ENCODE measurements at regions not wholly inside any gene's neighbourhood (a gene's known extent, or its start where the extent isn't known, plus 50 kb on each side); places are given as distances from the start of the nearest gene placed in this dataset.

- Histone ChIP-seq H3K27ac (ENCODE audit: extremely low read depth, low read depth, low read length) (no peak overlapping the region), H3K36me3 (ENCODE audit: control insufficient read depth in 2 of 2, insufficient read depth in 1 of 2, low read length in 2 of 2) (no peaks in the 10 kb centered on the region), H3K4me3 (ENCODE audit: low read depth, low read length) (no peak overlapping the region), H3K9me3 (ENCODE audit: control insufficient read depth, insufficient read depth, low read depth, low read length) (no peaks in the 10 kb centered on the region), H3K4me1 (ENCODE audit: control insufficient read depth, insufficient read depth, low read length) (no peaks in the 10 kb centered on the region)
- TF ChIP-seq ZNF704 (tag by site-specific recombination; IDR thresholded peaks at IDR 0.05) (no peak), SETDB1 (IDR thresholded peaks at IDR 0.05; ENCODE audit: insufficient read length, low read length) (no peak), ZNF280C (tag by site-specific recombination; IDR thresholded peaks at IDR 0.05) (no peak), TSHZ1 (tag by site-specific recombination; IDR thresholded peaks at IDR 0.05; ENCODE audit: borderline replicate concordance) (no peak), ZNF354C (tag by site-specific recombination; IDR thresholded peaks at IDR 0.05; ENCODE audit: borderline replicate concordance, low read depth) (no peak), ZNF747 (tag by site-specific recombination; IDR thresholded peaks at IDR 0.05) (no peak), OSR2 (tag by site-specific recombination; IDR thresholded peaks at IDR 0.05) (no peak), ZNF184 (tag by site-specific recombination; IDR thresholded peaks at IDR 0.05) (no peak)
- ChIA-PET POLR2A (no interaction called here), CTCF (interaction anchor here (0.7 kb wide), 1 partner anchor 51 kb away, joined by 3 read pairs; no protein-coding TSS in a partner anchor)
Measured at GRCh38 chr10:47098964-47099363, 187.7 kb downstream of the PTPN20 start.

- no peaks in the 10 kb centered on the region for H3K36me3 ChIP-seq (ENCODE audit: control insufficient read depth in 2 of 2, insufficient read depth in 1 of 2, low read length in 2 of 2)
- CTCF ChIA-PET: interaction anchor here (0.7 kb wide), 1 partner anchor 52 kb away, joined by 3 read pairs; no protein-coding TSS in a partner anchor
- no peaks in the 10 kb centered on the region for H3K4me1 ChIP-seq (ENCODE audit: control insufficient read depth, insufficient read depth, low read length)
- TF ChIP-seq PRDM1 (tag by site-specific recombination; IDR thresholded peaks at IDR 0.05) (no peak), ZBTB8A (tag by site-specific recombination; IDR thresholded peaks at IDR 0.05) (no peak), ZBTB20 (tag by site-specific recombination; IDR thresholded peaks at IDR 0.05) (no peak), ZNF311 (tag by site-specific recombination; IDR thresholded peaks at IDR 0.05; ENCODE audit: borderline replicate concordance) (no peak), ZNF266 (tag by site-specific recombination; IDR thresholded peaks at IDR 0.05; ENCODE audit: low read depth) (no peak)
- no peak overlapping the region for H3K4me3 ChIP-seq (ENCODE audit: low read depth, low read length)
- H3K9me3 ChIP-seq (ENCODE audit: control insufficient read depth, insufficient read depth, low read depth, low read length): no peaks in the 10 kb centered on the region
- no peak overlapping the region for H3K27ac ChIP-seq (ENCODE audit: extremely low read depth, low read depth, low read length)
- POLR2A ChIA-PET: no interaction called here
Measured at GRCh38 chr10:47099474-47099873, 188.2 kb downstream of the PTPN20 start.

GRCh38 chr10:47101196-47101595 lies 190.0 kb downstream of the PTPN20 start:
- no peak overlapping the region for H3K27ac ChIP-seq (ENCODE audit: extremely low read depth, low read depth, low read length)
- no peak overlapping the region for H3K4me3 ChIP-seq (ENCODE audit: low read depth, low read length)
- H3K9me3 ChIP-seq (ENCODE audit: control insufficient read depth, insufficient read depth, low read depth, low read length): no peaks in the 10 kb centered on the region
- H3K36me3 ChIP-seq (ENCODE audit: control insufficient read depth in 2 of 2, insufficient read depth in 1 of 2, low read length in 2 of 2): no peaks in the 10 kb centered on the region
- ChIA-PET POLR2A (no interaction called here), CTCF (no interaction called here)
- H3K4me1 ChIP-seq (ENCODE audit: control insufficient read depth, insufficient read depth, low read length): no peaks in the 10 kb centered on the region
- TF ChIP-seq PBX3 (CRISPR knock-in tag; IDR thresholded peaks at IDR 0.05) (no peak), ZNF654 (tag by site-specific recombination; IDR thresholded peaks at IDR 0.05; ENCODE audit: low read depth) (no peak), ZNF768 (tag by site-specific recombination; IDR thresholded peaks at IDR 0.05) (no peak), ZNF184 (tag by site-specific recombination; IDR thresholded peaks at IDR 0.05) (no peak), INSM2 (tag by site-specific recombination; IDR thresholded peaks at IDR 0.05) (no peak), KLF10 (tag by site-specific recombination; IDR thresholded peaks at IDR 0.05) (no peak), ZSCAN23 (tag by site-specific recombination; IDR thresholded peaks at IDR 0.05) (no peak), ZFP41 (tag by site-specific recombination; IDR thresholded peaks at IDR 0.05; ENCODE audit: borderline replicate concordance) (no peak), RBAK (tag by site-specific recombination; IDR thresholded peaks at IDR 0.05) (no peak), ZNF394 (tag by site-specific recombination; IDR thresholded peaks at IDR 0.05; ENCODE audit: borderline replicate concordance) (no peak), GLI2 (tag by site-specific recombination; IDR thresholded peaks at IDR 0.05; ENCODE audit: borderline replicate concordance, low read depth) (no peak)

Data from HEK293 (cell line).